ENCODE measurements at regions not wholly inside any gene's neighbourhood (a gene's known extent, or its start where the extent isn't known, plus 50 kb on each side); places are given as distances from the start of the nearest gene placed in this dataset.

DNA sequence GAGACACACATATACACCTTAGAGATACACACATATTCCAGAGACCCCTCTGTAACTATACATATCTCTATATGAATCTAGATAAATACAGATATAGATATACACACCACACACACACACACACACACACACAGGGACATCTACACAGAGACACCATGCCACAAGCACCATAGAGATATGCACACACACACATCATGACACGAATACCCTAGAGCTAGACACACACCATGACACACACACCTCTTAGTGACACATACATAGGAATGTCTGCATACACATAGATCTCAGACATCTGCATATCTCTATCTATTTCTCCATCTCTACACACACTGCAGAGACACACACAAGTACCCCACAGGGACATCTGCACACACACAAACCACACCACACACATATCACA lies 270.0 kb downstream of the CYRIA start:
- TF ChIP-seq RAD21 (IDR thresholded peaks at IDR 0.05; ENCODE audit: low read length) (no peak), MXI1 (IDR thresholded peaks at IDR 0.05; ENCODE audit: borderline replicate concordance, low read depth, low read length) (no peak), RCOR1 (IDR thresholded peaks at IDR 0.05; ENCODE audit: insufficient replicate concordance, low read length) (no peak), CEBPB (IDR thresholded peaks at IDR 0.05; ENCODE audit: low read depth, low read length) (no peak), MAFK (IDR thresholded peaks at IDR 0.05; ENCODE audit: low read depth, low read length) (no peak), CHD1 (IDR thresholded peaks at IDR 0.05; ENCODE audit: low read depth, low read length) (no peak), BHLHE40 (IDR thresholded peaks at IDR 0.05; ENCODE audit: low read depth, low read length) (no peak), POLR2A (IDR thresholded peaks at IDR 0.05; ENCODE audit: low read depth, low read length) (no peak), SMC3 (IDR thresholded peaks at IDR 0.05; ENCODE audit: low read depth, low read length) (no peak)
- TF ChIP-seq, protein P1, sequence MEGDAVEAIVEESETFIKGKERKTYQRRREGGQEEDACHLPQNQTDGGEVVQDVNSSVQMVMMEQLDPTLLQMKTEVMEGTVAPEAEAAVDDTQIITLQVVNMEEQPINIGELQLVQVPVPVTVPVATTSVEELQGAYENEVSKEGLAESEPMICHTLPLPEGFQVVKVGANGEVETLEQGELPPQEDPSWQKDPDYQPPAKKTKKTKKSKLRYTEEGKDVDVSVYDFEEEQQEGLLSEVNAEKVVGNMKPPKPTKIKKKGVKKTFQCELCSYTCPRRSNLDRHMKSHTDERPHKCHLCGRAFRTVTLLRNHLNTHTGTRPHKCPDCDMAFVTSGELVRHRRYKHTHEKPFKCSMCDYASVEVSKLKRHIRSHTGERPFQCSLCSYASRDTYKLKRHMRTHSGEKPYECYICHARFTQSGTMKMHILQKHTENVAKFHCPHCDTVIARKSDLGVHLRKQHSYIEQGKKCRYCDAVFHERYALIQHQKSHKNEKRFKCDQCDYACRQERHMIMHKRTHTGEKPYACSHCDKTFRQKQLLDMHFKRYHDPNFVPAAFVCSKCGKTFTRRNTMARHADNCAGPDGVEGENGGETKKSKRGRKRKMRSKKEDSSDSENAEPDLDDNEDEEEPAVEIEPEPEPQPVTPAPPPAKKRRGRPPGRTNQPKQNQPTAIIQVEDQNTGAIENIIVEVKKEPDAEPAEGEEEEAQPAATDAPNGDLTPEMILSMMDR (conservative IDR thresholded peaks at IDR 0.05; ENCODE audit: low read depth, low read length) = no peak
- TF ChIP-seq, protein P2, sequence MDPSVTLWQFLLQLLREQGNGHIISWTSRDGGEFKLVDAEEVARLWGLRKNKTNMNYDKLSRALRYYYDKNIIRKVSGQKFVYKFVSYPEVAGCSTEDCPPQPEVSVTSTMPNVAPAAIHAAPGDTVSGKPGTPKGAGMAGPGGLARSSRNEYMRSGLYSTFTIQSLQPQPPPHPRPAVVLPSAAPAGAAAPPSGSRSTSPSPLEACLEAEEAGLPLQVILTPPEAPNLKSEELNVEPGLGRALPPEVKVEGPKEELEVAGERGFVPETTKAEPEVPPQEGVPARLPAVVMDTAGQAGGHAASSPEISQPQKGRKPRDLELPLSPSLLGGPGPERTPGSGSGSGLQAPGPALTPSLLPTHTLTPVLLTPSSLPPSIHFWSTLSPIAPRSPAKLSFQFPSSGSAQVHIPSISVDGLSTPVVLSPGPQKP (IDR thresholded peaks at IDR 0.05; ENCODE audit: borderline replicate concordance, low read depth, low read length) = no peak

Measured in IMR-90 (cell line).